ENCODE measurements at regions not wholly inside any gene's neighbourhood (a gene's known extent, or its start where the extent isn't known, plus 50 kb on each side); places are given as distances from the start of the nearest gene placed in this dataset.
"Not testable (repeated sequence)": the region's sequence is repeated elsewhere in the genome, so short reads cannot be mapped to it uniquely, and the experiment has no call there.

GRCh38 chr12:23281295-23281694 is 656.3 kb downstream of the ETNK1 start:
- no peak for DNase-seq

GRCh38 chr12:23282701-23283100 is 657.7 kb downstream of the ETNK1 start:
- no peak for DNase-seq

GRCh38 chr12:23285764-23286530 is 661.0 kb downstream of the ETNK1 start:
- not testable (repeated sequence) for DNase-seq

- no peak for DNase-seq
These were observed 658.7 kb downstream of the SOX5 start for GRCh38 chr12:23290627-23291330.

- no peak for DNase-seq
These were observed 646.2 kb downstream of the SOX5 start for GRCh38 chr12:23303220-23303619.

GRCh38 chr12:23303821-23304220 is 645.6 kb downstream of the SOX5 start:
- no peak for DNase-seq

GRCh38 chr12:23333938-23334337 is 615.5 kb downstream of the SOX5 start:
- no peak for DNase-seq

- no peak for DNase-seq
These were observed 613.9 kb downstream of the SOX5 start for GRCh38 chr12:23335593-23335992.

- no peak for DNase-seq
These were observed 612.3 kb downstream of the SOX5 start for GRCh38 chr12:23337213-23337612.

GRCh38 chr12:23340351-23340750 is 609.1 kb downstream of the SOX5 start:
- DNase-seq: no peak

- no peak for DNase-seq
These were observed 607.1 kb downstream of the SOX5 start for GRCh38 chr12:23342407-23342806.

- DNase-seq: no peak
These were observed 599.9 kb downstream of the SOX5 start for GRCh38 chr12:23349564-23349963.

- DNase-seq: no peak
These were observed 598.7 kb downstream of the SOX5 start for GRCh38 chr12:23350808-23351207.

- no peak for DNase-seq
These were observed 596.8 kb downstream of the SOX5 start for GRCh38 chr12:23352670-23353069.

- DNase-seq: no peak
These were observed 594.7 kb downstream of the SOX5 start for GRCh38 chr12:23354800-23355199.

GRCh38 chr12:23356440-23356839 is 593.0 kb downstream of the SOX5 start:
- no peak for DNase-seq

- DNase-seq: no peak
These were observed 592.4 kb downstream of the SOX5 start for GRCh38 chr12:23356927-23357708.

GRCh38 chr12:23359975-23360701 is 589.3 kb downstream of the SOX5 start:
- no peak for DNase-seq

- DNase-seq: no peak
These were observed 587.5 kb downstream of the SOX5 start for GRCh38 chr12:23361971-23362370.

GRCh38 chr12:23368590-23368989 is 580.9 kb downstream of the SOX5 start:
- DNase-seq: no peak

- no peak for DNase-seq
These were observed 573.8 kb downstream of the SOX5 start for GRCh38 chr12:23375621-23376020.

GRCh38 chr12:23376238-23376637 is 573.2 kb downstream of the SOX5 start:
- no peak for DNase-seq

Measured in fibroblast of skin of back (primary cell).